Psoas muscle (tissue), 7 donors: ENCODE measurements at regions not wholly inside any gene's neighbourhood (a gene's known extent, or its start where the extent isn't known, plus 50 kb on each side); places are given as distances from the start of the nearest gene placed in this dataset.

Experiments
- ATAC-seq, 4 donors: fragments of 200-7000 bp; cut with Tn5 transposase; one replicate each; pipeline ENCODE4 v1.9.1; 2020; ENCODE audit warnings: moderate library complexity in 3 of 4, mild to moderate bottlenecking in 2 of 4
- DNase-seq, 2 donors: peaks; one replicate each; pipeline ENCODE4 v3.0.0-alpha.2; 2020
- H3K27ac ChIP-seq: fragments of 200-600 bp; one replicate; pipeline ENCODE4 v1.8.0; 2022
- H3K27me3 ChIP-seq, 3 donors: fragments of 200-600 bp in 1 of 3; one replicate each; pipeline versions ENCODE4 v1.6.1 to v1.8.0; 2013 to 2022; ENCODE audit warnings: low read length in 2 of 3, mild to moderate bottlenecking in 2 of 3, moderate library complexity in 1 of 3; ENCODE audit not compliant: insufficient read depth in 3 of 3
- H3K36me3 ChIP-seq, 2 donors: fragments of 200-600 bp in 1 of 2; one replicate each; pipeline versions ENCODE4 v1.6.1 to v1.8.0; 2013 to 2022; ENCODE audit warnings: low read depth in 1 of 2, mild to moderate bottlenecking in 1 of 2, moderate library complexity in 1 of 2; ENCODE audit not compliant: insufficient read depth in 1 of 2
- H3K4me1 ChIP-seq: fragments of 200-600 bp; one replicate; pipeline ENCODE4 v1.8.0; 2022
- H3K4me3 ChIP-seq: fragments of 200-600 bp; one replicate; pipeline ENCODE4 v1.8.0; 2022; ENCODE audit warnings: mild to moderate bottlenecking
- H3K9me3 ChIP-seq: fragments of 200-600 bp; one replicate; pipeline ENCODE4 v1.8.0; 2022
- CTCF ChIP-seq: fragments of 200-600 bp; IDR thresholded peaks from one replicate; pipeline ENCODE4 v1.8.0; 2022; ENCODE audit warnings: antibody characterized with exemption
- WGBS, 3 donors: extraction: QIAGEN DNeasy Blood & Tissue Kit; methylation state at CpG; one replicate each; pipeline versions ENCODE4 v1.1.6 to v1.1.7; 2013; 5-methylcytosine and 5-hydroxymethylcytosine counted together
- intact Hi-C, 2 donors: fragments of 100-400 bp; cut with DNase I; formaldehyde crosslinking; loops; one replicate each; pipeline versions ENCODE4 v1.11.0 to v1.14.2; 2022
- donor health status: healthy with polysubstance abuse.
- donor health status: DM: no; HTN: no; CAD: no; lungs with moderate emphysema.
- donor health status: Bipolar disorder and iron deficiency.
- donor health status: healthy.
- donor health status: DM: yes; HTN: yes; CAD: no.
- donor health status: DM: no; HTN: no; CAD: no.
- donor health status: DM: yes; HTN: yes; CAD: no.

- intact Hi-C loops = no loop called here
- Histone ChIP-seq H3K4me1 (no peaks in the 10 kb centered on the region), H3K36me3 (no peaks in the 10 kb centered on the region), H3K27me3 (peaks cover 0 to 1% (median 0%) of the 10 kb centered on the region in 3 donors), H3K27ac (no peak overlapping the region), H3K4me3 (no peak overlapping the region), H3K9me3 (no peaks in the 10 kb centered on the region)
- DNase-seq (no peak), ATAC-seq (no peak)
- no peak for TF ChIP-seq CTCF
- 56 to 59% (median 58%) methylated on average over 10 of the region's 10 CpGs for WGBS, 3 donors
Measured at GRCh38 chr6:27059621-27060425, 187.7 kb upstream of the PRSS16 start.

- intact Hi-C loops = no loop called here
- H3K4me3 ChIP-seq = no peak overlapping the region
- no peaks in the 10 kb centered on the region for H3K9me3 ChIP-seq
- no peaks in the 10 kb centered on the region for H3K36me3 ChIP-seq
- H3K27me3 ChIP-seq = peaks cover 0 to 1% (median 0%) of the 10 kb centered on the region in 3 donors
- H3K27ac ChIP-seq = no peak overlapping the region
- WGBS, 3 donors = 82 to 87% (median 85%) methylated on average over 3 of the region's 3 CpGs
- ATAC-seq (no peak), DNase-seq (no peak)
- TF ChIP-seq CTCF = no peak
- no peaks in the 10 kb centered on the region for H3K4me1 ChIP-seq
Measured at GRCh38 chr6:27061235-27061993, 186.1 kb upstream of the PRSS16 start.

- Histone ChIP-seq H3K4me3 (no peak overlapping the region), H3K9me3 (no peaks in the 10 kb centered on the region), H3K27me3 (peaks cover 0 to 1% (median 0%) of the 10 kb centered on the region in 3 donors), H3K4me1 (no peaks in the 10 kb centered on the region), H3K27ac (no peak overlapping the region), H3K36me3 (no peaks in the 10 kb centered on the region)
- ATAC-seq (no peak), DNase-seq (no peak)
- TF ChIP-seq CTCF = no peak
- intact Hi-C loops = no loop called here
Measured at GRCh38 chr6:27062755-27063154, 184.7 kb upstream of the PRSS16 start.

- 77 to 81% (median 77%) methylated on average over 3 of the region's 3 CpGs for WGBS, 3 donors
- H3K9me3 ChIP-seq = no peaks in the 10 kb centered on the region
- H3K4me1 ChIP-seq = no peaks in the 10 kb centered on the region
- H3K27ac ChIP-seq = no peak overlapping the region
- TF ChIP-seq CTCF = no peak
- H3K36me3 ChIP-seq = no peaks in the 10 kb centered on the region
- H3K27me3 ChIP-seq = peaks cover 0 to 1% (median 0%) of the 10 kb centered on the region in 3 donors
- ATAC-seq (no peak), DNase-seq (no peak)
- no peak overlapping the region for H3K4me3 ChIP-seq
- intact Hi-C loops = no loop called here
Measured at GRCh38 chr6:27065183-27065582, 182.3 kb upstream of the PRSS16 start.
